H9 (cell line): ENCODE measurements at regions not wholly inside any gene's neighbourhood (a gene's known extent, or its start where the extent isn't known, plus 50 kb on each side); places are given as distances from the start of the nearest gene placed in this dataset.
A peak's percentile ranks its signal among the peaks of the same experiment; 100 is the strongest.

Experiments used
- DNase-seq: peaks from one replicate; pipeline ENCODE4 v3.0.0-alpha.2; 2017
- H2AFZ ChIP-seq: one replicate; pipeline ENCODE4 v1.6.1; 2013; ENCODE audit warnings: mild to moderate bottlenecking, low read length, control low read depth, moderate library complexity
- H2AK5ac ChIP-seq: 2 replicates; pipeline ENCODE4 v1.6.1; 2013; ENCODE audit warnings: low read length, control low read depth, mixed read lengths; ENCODE audit not compliant: insufficient read length
- H2BK120ac ChIP-seq: one replicate; pipeline ENCODE4 v1.6.1; 2013; ENCODE audit warnings: low read depth, mild to moderate bottlenecking, low read length, control low read depth, inconsistent platforms; ENCODE audit not compliant: poor library complexity, severe bottlenecking
- H2BK12ac ChIP-seq: 2 replicates; pipeline ENCODE4 v1.6.1; 2013; ENCODE audit warnings: low read length, control low read depth, mixed read lengths, low read depth; ENCODE audit not compliant: insufficient read length
- H2BK15ac ChIP-seq: 2 replicates; pipeline ENCODE4 v1.6.1; 2013; ENCODE audit warnings: low read depth, low read length, control low read depth
- H2BK20ac ChIP-seq: one replicate; pipeline ENCODE4 v1.6.1; 2013; ENCODE audit warnings: low read depth, mild to moderate bottlenecking, low read length, control low read depth, inconsistent platforms; ENCODE audit not compliant: poor library complexity, severe bottlenecking
- H2BK5ac ChIP-seq: 2 replicates; pipeline ENCODE4 v1.6.1; 2013; ENCODE audit warnings: low read length, control low read depth, mixed read lengths; ENCODE audit not compliant: insufficient read length
- H3K14ac ChIP-seq: 2 replicates; pipeline ENCODE4 v1.6.1; 2013; ENCODE audit warnings: low read length, control low read depth; ENCODE audit not compliant: insufficient read depth
- H3K18ac ChIP-seq: 2 replicates; pipeline ENCODE4 v1.6.1; 2013; ENCODE audit warnings: low read depth, mild to moderate bottlenecking, mixed read lengths, low read length, control low read depth; ENCODE audit not compliant: insufficient read length
- H3K23ac ChIP-seq: 2 replicates; pipeline ENCODE4 v1.6.1; 2013; ENCODE audit warnings: low read length, control low read depth, mixed read lengths, low read depth; ENCODE audit not compliant: insufficient read length
- H3K23me2 ChIP-seq: 2 replicates; pipeline ENCODE4 v1.6.1; 2013; ENCODE audit warnings: low read depth, mild to moderate bottlenecking, mixed read lengths, low read length, control low read depth; ENCODE audit not compliant: insufficient read length, poor library complexity, severe bottlenecking
- H3K27ac ChIP-seq: 2 replicates; pipeline ENCODE4 v1.5.1; 2013; ENCODE audit warnings: low read length, control low read depth, mixed read lengths, low read depth; ENCODE audit not compliant: insufficient read length
- H3K27me3 ChIP-seq: 2 replicates; pipeline ENCODE4 v1.6.1; 2013; ENCODE audit warnings: low read length, control low read depth, inconsistent platforms; ENCODE audit not compliant: insufficient read depth
- H3K4ac ChIP-seq: 2 replicates; pipeline ENCODE4 v1.6.1; 2013; ENCODE audit warnings: low read depth, mild to moderate bottlenecking, control low read depth, inconsistent platforms, low read length, moderate library complexity
- H3K4me1 ChIP-seq: 2 replicates; pipeline ENCODE4 v1.6.1; 2013; ENCODE audit warnings: low read length, control low read depth, inconsistent platforms; ENCODE audit not compliant: insufficient read depth
- H3K4me2 ChIP-seq: 2 replicates; pipeline ENCODE4 v1.6.1; 2013; ENCODE audit warnings: low read length, control low read depth, mixed read lengths; ENCODE audit not compliant: insufficient read length, insufficient read depth
- H3K56ac ChIP-seq: 2 replicates; pipeline ENCODE4 v1.6.1; 2013; ENCODE audit warnings: low read depth, mild to moderate bottlenecking, mixed read lengths, low read length, control low read depth; ENCODE audit not compliant: insufficient read length
- H3K79me1 ChIP-seq: 2 replicates; pipeline ENCODE4 v1.6.1; 2013; ENCODE audit warnings: low read depth, mild to moderate bottlenecking, moderate library complexity, low read length, control low read depth, inconsistent platforms; ENCODE audit not compliant: insufficient read depth, poor library complexity, severe bottlenecking
- H3K79me2 ChIP-seq: 2 replicates; pipeline ENCODE4 v1.6.1; 2013; ENCODE audit warnings: low read length, control low read depth, inconsistent platforms; ENCODE audit not compliant: insufficient read depth
- H3K9ac ChIP-seq: 2 replicates; pipeline ENCODE4 v1.6.1; 2013; ENCODE audit warnings: low read length, control low read depth, mixed read lengths; ENCODE audit not compliant: insufficient read length; ENCODE audit errors: extremely low read depth
- H3K9me3 ChIP-seq: one replicate; pipeline ENCODE4 v1.6.1; 2013; ENCODE audit warnings: low read depth, low read length, inconsistent platforms; ENCODE audit not compliant: control insufficient read depth
- H3T11ph ChIP-seq: one replicate; pipeline ENCODE4 v1.6.1; 2013; ENCODE audit warnings: mild to moderate bottlenecking, low read length, control low read depth, inconsistent platforms
- H4K20me1 ChIP-seq: one replicate; pipeline ENCODE4 v1.6.1; 2013; ENCODE audit not compliant: control insufficient read depth, insufficient read length, insufficient read depth
- H4K5ac ChIP-seq: 2 replicates; pipeline ENCODE4 v1.6.1; 2013; ENCODE audit warnings: low read depth, mild to moderate bottlenecking, mixed read lengths, low read length, control low read depth; ENCODE audit not compliant: insufficient read length
- H4K8ac ChIP-seq: replicated peaks from 2 replicates; pipeline ENCODE4 v1.6.1; 2013; ENCODE audit warnings: low read length, control low read depth, mixed read lengths, low read depth; ENCODE audit not compliant: insufficient read length
- H4K91ac ChIP-seq: 2 replicates; pipeline ENCODE4 v1.6.1; 2013; ENCODE audit warnings: low read depth, mild to moderate bottlenecking, moderate library complexity, mixed read lengths, low read length, control low read depth; ENCODE audit not compliant: insufficient read length
- H3K27ac Mint-ChIP-seq, 3 experiments: 2 replicates in 2 of 3; 3 replicates in 1 of 3; pipeline ENCODE4 v1.8.0; 2020 to 2021; ENCODE audit warnings: mixed read lengths in 3 of 3, mild to moderate bottlenecking in 1 of 3, moderate library complexity in 1 of 3
- H3K27me3 Mint-ChIP-seq: 2 replicates; pipeline ENCODE4 v1.8.0; 2021; ENCODE audit warnings: low read depth, mild to moderate bottlenecking, moderate library complexity, mixed read lengths
- H3K36me3 Mint-ChIP-seq, 3 experiments: 2 replicates in 2 of 3; 3 replicates in 1 of 3; pipeline ENCODE4 v1.8.0; 2020 to 2021; ENCODE audit warnings: low read depth in 3 of 3, mixed read lengths in 3 of 3; ENCODE audit not compliant: insufficient read depth in 1 of 3
- H3K4me1 Mint-ChIP-seq, 2 experiments: 2 replicates each; pipeline ENCODE4 v1.8.0; 2020; ENCODE audit warnings: mixed read lengths in 2 of 2
- H3K4me3 Mint-ChIP-seq, 2 experiments: 2 replicates in 1 of 2; 3 replicates in 1 of 2; pipeline ENCODE4 v1.8.0; 2020 to 2021; ENCODE audit warnings: mild to moderate bottlenecking in 2 of 2, mixed read lengths in 2 of 2, moderate library complexity in 1 of 2
- H3K9me3 Mint-ChIP-seq, 2 experiments: 2 replicates in 1 of 2; 3 replicates in 1 of 2; pipeline ENCODE4 v1.8.0; 2020; ENCODE audit warnings: mild to moderate bottlenecking in 2 of 2, mixed read lengths in 2 of 2, moderate library complexity in 1 of 2
- CTCF ChIP-seq: fragments of 200-600 bp; sonication (generic); conservative IDR thresholded peaks from 3 replicates; pipeline ENCODE4 v1.8.0; 2021; ENCODE audit warnings: antibody characterized with exemption, mild to moderate bottlenecking
- WGBS: extraction: QIAGEN DNeasy Blood & Tissue Kit; methylation state at CpG from one replicate; pipeline ENCODE4 v1.1.7; 2013; ENCODE audit warnings: missing lambda C conversion rate, low lambda C conversion rate, mixed read lengths; ENCODE audit not compliant: insufficient read length; ENCODE audit errors: extremely low coverage; 5-methylcytosine and 5-hydroxymethylcytosine counted together

GRCh38 chr21:24941316-24942185, 665.7 kb downstream of the MRPL39 start:
- no peak overlapping the region for H2AFZ ChIP-seq
- no peak overlapping the region for H2BK15ac ChIP-seq
- no peaks in the 10 kb centered on the region for H3K23me2 ChIP-seq
- no peaks in the 10 kb centered on the region for H3K4me1 ChIP-seq
- no peak overlapping the region for H3K4me3 Mint-ChIP-seq
- H3K14ac ChIP-seq: no peak overlapping the region
- H3K4me2 ChIP-seq: no peak overlapping the region
- H3K36me3 Mint-ChIP-seq: no peaks in the 10 kb centered on the region; a peak in 1 of 7 replicates
- no peak for DNase-seq
- no peak overlapping the region for H3K4ac ChIP-seq
- H3K27ac ChIP-seq: no peak overlapping the region
- no CpG with 5 or more reads among the region's 4 CpGs for WGBS
- H3K79me2 ChIP-seq: no peaks in the 10 kb centered on the region
- H3K27ac Mint-ChIP-seq: peak overlapping the region in 1 of 3 experiments; percentile 3; a peak in 1 of 7 replicates
- H3K79me1 ChIP-seq: no peaks in the 10 kb centered on the region
- H4K5ac ChIP-seq: no peak overlapping the region
- H3K9me3 Mint-ChIP-seq: peaks cover 48 to 63% of the 10 kb centered on the region in 2 experiments
- H3K56ac ChIP-seq: no peak overlapping the region
- no peak overlapping the region for H3T11ph ChIP-seq
- H3K9me3 ChIP-seq: no peaks in the 10 kb centered on the region
- no peak overlapping the region for H2BK120ac ChIP-seq
- H2BK12ac ChIP-seq: no peak overlapping the region
- H3K9ac ChIP-seq: no peak overlapping the region
- H3K27me3 ChIP-seq: no peaks in the 10 kb centered on the region
- no peak overlapping the region for H2AK5ac ChIP-seq
- no peak overlapping the region for H2BK20ac ChIP-seq
- no peak overlapping the region for H3K23ac ChIP-seq
- H4K91ac ChIP-seq: no peak overlapping the region
- H3K18ac ChIP-seq: no peak overlapping the region
- H2BK5ac ChIP-seq: no peak overlapping the region
- H3K27me3 Mint-ChIP-seq: no peaks in the 10 kb centered on the region
- no peaks in the 10 kb centered on the region for H4K20me1 ChIP-seq
- no peak overlapping the region for H4K8ac ChIP-seq
- no peak for TF ChIP-seq CTCF
- H3K4me1 Mint-ChIP-seq: peaks cover 6 to 10% of the 10 kb centered on the region in 2 experiments
